ENCODE measurements at regions not wholly inside any gene's neighbourhood (a gene's known extent, or its start where the extent isn't known, plus 50 kb on each side); places are given as distances from the start of the nearest gene placed in this dataset.
"Not testable (repeated sequence)": the region's sequence is repeated elsewhere in the genome, so short reads cannot be mapped to it uniquely, and the experiment has no call there.

GRCh38 chr5:143521141-143521540 lies 117.7 kb upstream of the NR3C1 start:
- DNase-seq, result no peak

DNA sequence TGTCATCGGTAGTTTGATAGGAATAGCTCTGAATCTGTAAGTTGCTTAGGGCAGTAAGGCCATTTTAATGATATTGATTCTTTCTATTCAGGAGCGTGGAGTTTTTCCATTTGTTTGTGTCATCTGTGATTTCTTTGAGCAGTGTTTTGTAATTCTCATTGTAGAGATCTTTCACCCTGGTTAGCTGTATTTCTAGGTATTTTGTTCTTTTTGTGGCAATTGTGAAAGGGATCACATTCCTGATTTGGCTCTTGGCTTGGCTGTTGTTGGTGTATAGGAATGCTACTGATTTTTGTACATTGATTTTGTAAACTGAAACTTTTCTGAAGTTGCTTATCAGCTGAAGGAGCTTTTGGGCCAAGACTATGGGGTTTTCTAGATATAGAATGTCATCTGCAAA lies 115.7 kb upstream of the NR3C1 start:
- not testable (repeated sequence) for DNase-seq

DNA sequence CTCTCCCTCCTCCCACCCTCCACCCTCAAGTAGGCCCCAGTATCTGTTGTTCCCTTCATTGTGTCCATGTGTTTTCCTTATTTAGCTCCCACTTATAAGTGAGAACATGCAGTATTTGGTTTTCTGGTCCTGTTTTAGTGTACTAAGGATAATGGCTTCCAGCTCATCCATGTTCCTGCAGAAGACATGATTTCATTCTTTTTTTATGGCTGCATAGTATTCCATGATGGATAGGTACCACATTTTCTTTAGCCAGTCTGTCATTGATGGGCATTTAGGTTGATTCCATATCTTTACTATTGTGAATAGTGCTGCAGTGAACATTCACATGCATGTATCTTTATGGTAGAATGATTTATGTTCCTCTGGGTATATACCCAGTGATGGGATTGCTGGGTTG lies 114.3 kb upstream of the NR3C1 start:
- not testable (repeated sequence) for DNase-seq

GRCh38 chr5:143516249-143516648 lies 112.8 kb upstream of the NR3C1 start:
- DNase-seq, result no peak

DNA sequence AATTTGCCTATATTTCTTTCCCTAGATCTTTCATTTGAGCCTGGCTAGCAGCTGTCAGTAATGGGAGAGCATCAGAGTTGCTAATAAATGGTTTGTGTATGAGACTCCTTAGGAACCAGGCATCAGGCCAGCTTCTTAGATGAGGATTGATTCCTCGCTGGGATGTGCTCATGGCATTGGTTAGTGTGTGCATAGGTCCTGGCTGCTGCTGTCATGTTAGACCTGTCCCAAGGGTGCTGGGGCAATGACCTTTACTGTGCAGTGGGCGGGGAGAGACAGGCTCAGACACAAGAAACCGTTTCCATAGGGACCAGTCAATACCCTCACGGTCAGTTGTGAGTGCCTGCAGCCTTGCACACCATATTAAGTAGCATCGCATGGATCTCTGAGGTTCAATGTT lies 112.3 kb upstream of the NR3C1 start:
- no peak for DNase-seq

DNA sequence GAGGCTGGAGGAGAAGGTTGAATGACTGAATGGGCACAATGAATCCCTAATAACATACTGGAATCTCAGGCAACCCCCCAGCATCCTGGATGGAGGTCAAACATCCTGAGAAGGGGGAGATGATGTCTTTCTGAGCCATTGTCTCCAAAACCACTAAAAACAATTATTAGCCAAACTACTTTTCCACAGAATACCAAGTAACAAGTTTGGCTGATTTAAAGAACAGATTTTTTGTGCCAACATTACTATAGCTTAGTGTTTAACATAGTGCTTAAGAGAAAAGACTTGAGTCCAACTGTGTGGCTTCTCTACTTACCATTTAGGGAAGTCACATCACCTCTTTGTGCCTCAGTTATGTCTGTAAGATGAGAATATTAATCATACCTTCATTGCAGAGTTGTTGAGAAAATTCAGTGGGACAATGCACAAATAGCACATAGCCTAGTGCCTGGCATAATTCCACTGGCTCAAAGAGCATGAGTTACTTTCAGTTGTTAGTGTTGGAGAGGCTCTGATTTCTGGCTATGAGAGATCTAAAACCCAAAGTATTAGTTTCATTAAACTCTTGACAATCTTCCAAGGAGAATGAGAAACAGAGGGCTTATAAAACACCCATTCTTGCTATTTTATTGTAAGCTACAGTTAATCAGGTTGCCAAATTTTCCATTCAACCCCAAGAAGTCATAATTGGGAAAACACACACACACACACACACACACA lies 111.3 kb upstream of the NR3C1 start:
- DNase-seq, result no peak

DNA sequence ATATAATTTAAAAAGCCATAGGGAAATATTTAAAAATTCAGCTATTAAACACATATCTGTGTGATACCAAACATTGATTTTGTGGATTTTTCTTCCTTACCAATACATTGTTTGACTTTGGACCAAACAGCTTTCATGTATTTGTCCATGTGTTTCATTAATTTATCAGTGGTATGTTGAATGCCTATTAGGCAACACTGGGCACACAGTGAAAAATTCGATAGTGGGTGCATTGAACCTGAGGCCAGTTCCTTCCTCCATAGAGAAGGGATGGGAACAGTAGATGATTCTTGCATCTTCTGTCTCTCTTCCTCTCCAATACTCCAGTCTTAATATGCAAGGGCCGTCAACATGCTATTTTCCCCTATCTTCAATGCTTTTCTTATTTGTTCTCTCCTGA lies 110.2 kb upstream of the NR3C1 start:
- no peak for DNase-seq

- DNase-seq, result no peak
Measured at GRCh38 chr5:143511736-143512135, 108.2 kb upstream of the NR3C1 start.

GRCh38 chr5:143509758-143510221 lies 106.3 kb upstream of the NR3C1 start:
- DNase-seq, result no peak

DNA sequence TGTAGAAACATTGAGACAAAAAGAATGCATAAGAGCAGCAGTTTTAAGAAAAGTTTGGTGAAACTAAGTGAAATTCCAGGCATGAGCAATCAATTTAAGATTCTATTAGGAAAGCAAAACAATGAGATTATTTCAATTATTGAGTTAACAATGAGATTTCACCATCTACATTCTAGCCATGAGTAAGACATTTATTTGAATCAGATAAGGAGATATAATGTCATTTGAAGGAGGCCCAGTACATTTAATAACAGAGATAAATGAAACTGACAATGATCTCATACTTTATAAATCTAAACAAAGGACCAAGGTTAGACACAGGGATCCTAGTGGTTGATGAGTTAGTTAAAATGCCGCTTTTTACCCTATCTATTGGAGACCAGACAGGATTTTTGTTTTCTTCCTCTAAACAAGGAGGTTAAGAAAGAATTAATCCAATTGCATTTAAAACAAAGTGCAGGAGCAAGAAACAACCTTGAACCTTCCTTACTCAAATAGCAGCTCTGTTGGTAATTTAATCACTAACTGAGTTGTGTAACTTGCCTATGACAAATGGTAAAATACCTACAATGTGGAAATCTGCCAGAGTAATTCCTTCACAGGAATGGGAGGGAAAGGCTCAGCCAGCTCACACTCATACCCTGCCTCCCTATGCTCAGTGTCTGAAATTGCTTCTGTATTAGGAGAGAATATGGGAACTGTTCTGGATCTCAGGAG lies 103.5 kb upstream of the NR3C1 start:
- peak; percentile 94 for DNase-seq

DNA sequence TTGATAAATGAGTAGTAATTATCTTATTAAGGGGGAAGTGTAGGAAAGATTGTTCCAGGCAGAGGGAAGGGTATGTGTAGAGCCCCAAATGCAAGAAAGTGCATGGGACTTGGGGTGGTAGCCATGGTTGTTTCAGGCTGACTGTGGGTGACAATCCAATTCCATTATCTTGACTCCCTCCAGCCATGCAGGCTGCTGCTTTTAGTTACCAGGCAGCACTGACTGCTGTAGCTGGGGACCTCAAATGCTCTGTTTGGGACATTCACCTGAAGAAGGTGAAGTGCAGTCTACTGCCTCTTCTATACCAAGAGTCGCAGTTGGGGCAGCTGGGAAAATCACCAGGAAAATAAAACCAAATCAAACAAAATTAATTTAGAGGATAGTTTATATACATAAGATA lies 102.4 kb upstream of the NR3C1 start:
- no peak for DNase-seq

- no peak for DNase-seq
Measured at GRCh38 chr5:143505354-143505753, 101.9 kb upstream of the NR3C1 start.

DNA sequence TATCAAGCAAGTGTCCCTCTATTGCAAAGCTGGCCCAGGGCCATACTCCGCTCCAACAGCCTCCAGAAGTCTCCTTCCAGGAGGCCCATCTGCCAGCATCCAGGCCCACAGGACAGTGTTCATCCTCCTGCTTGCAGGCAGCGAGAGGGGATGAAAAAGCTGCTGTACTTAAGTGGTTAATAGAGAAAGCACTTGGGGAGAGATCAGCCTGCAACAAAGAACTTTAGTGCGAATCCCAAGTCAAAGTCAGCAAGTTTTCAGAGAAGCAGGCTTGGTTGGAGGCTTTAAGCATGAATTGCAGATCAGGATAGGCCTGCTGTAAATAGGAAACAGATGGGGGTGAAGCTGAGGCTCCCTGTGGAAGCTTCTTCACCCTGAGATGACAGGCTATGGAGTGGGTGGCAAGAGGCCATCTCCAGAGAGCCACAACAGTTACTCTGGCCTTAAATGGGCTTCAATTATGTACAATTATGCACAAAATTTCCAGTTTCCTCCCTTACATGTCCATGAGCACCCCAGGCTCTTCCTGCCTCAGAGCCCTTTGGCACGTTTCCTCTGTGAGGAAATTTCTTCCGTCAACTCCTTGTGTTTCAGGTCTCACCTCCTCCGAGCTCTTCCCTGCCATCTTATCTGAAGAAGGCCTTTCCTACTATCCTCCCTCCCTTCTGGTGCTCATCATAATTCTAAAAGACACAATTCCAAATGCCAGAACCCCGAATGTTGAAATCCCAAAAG lies 98.0 kb upstream of the NR3C1 start:
- DNase-seq, result no peak

- DNase-seq, result no peak
Measured at GRCh38 chr5:143499480-143500114, 96.1 kb upstream of the NR3C1 start.

DNA sequence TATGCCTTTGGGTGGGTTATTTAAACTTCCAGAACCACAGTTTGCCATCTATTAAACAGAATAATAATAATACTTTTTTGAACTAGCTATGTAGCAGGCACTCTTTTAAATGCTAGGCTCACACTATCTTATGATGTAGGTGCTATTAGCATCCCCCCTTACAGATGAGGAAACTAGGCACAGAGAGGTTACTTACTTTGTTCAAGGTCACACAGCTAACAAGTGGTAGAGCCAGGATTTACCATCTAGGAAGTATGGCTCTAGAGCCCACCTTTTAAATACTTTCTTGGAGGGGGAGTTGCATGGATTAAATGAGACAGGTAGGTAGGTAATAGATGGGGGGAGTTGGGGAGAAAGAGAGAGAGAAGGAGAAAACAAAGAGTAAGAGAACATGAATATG lies 95.3 kb upstream of the NR3C1 start:
- DNase-seq, result no peak

GRCh38 chr5:143497749-143498148 lies 94.3 kb upstream of the NR3C1 start:
- DNase-seq, result no peak

DNA sequence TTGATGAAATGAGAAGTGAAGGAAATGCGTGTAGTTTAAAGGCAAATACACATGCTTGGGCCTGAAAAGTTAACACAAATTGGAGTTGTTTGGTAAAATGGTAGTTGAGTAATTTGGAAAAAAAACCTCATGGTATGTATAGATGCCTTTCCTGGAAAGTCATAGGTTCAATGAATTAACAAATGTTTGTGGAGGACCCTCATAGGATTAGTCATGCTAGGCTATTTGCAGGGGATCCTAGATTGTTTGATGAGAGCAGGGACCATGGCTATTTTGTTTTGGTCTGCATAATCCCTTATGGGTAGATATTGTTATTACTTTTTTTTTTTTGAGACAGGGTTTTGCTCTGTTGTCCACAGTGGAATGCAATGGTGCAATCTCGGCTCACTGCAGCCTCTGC lies 93.5 kb upstream of the NR3C1 start:
- DNase-seq, result peak; percentile 20

- peak; percentile 78 for DNase-seq
Measured at GRCh38 chr5:143495821-143496275, 92.4 kb upstream of the NR3C1 start.

DNA sequence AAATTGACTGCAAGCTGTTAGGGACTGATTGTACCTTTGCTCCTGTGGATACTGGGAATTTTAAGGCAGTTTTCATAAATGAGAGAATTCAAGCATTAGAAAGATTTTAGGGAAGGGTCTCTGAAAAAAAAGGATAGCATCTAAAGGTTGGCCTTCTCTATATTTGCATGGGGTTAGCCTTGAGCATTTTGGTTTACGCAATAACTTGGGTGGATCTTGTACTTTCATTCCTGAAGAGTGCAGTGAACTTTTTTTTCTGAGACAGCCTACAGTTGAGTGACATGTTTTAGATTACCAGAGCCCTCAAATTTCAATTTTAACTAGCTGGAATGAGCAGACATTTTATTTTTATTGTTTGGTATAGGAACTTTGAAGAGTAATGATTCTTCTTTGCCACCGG lies 91.6 kb upstream of the NR3C1 start:
- DNase-seq, result no peak

GRCh38 chr5:143494595-143494994 lies 91.1 kb upstream of the NR3C1 start:
- DNase-seq, result no peak

- peak; percentile 88 for DNase-seq
Measured at GRCh38 chr5:143494162-143494561, 90.7 kb upstream of the NR3C1 start.

- DNase-seq, result no peak
Measured at GRCh38 chr5:143492783-143493182, 89.3 kb upstream of the NR3C1 start.

- no peak for DNase-seq
Measured at GRCh38 chr5:143491646-143492045, 88.2 kb upstream of the NR3C1 start.

Data from HCEC 1CT (cell line).